GM13976 (cell line): ENCODE measurements at regions not wholly inside any gene's neighbourhood (a gene's known extent, or its start where the extent isn't known, plus 50 kb on each side); places are given as distances from the start of the nearest gene placed in this dataset.
"Not testable (repeated sequence)": the region's sequence is repeated elsewhere in the genome, so short reads cannot be mapped to it uniquely, and the experiment has no call there.

Experiments used
- DNase-seq: peaks from one replicate; pipeline ENCODE4 v3.0.0; 2012; ENCODE audit warnings: low spot score
- CTCF ChIP-seq: IDR thresholded peaks from 2 replicates; pipeline ENCODE4 v1.5.1; 2012; ENCODE audit warnings: borderline replicate concordance, mild to moderate bottlenecking; ENCODE audit not compliant: insufficient read depth; ENCODE audit errors: extremely low read depth, missing control alignments, control extremely low read depth
- in situ Hi-C: fragments of 300-500 bp; cut with MboI; formaldehyde crosslinking; loops from one replicate; pipeline ENCODE4 v1.12.0; 2022; ENCODE audit warnings: low sequenced_read_pairs, mixed read lengths, inconsistent platforms; ENCODE audit not compliant: unreplicated experiment

GRCh38 chr20:22523499-22524392 lies 60.6 kb downstream of the FOXA2 start:
- DNase-seq: no peak
- TF ChIP-seq CTCF: no peak
- in situ Hi-C loops: no loop called here

- no peak for TF ChIP-seq CTCF
- DNase-seq: no peak
- in situ Hi-C loops: no loop called here
These were observed 61.3 kb downstream of the FOXA2 start for GRCh38 chr20:22523128-22523498.

- in situ Hi-C loops: no loop called here
- DNase-seq: no peak
- TF ChIP-seq CTCF: no peak
These were observed 61.7 kb downstream of the FOXA2 start for GRCh38 chr20:22522701-22523100.

GRCh38 chr20:22521940-22522339 lies 62.4 kb downstream of the FOXA2 start:
- in situ Hi-C loops, DNase-seq: not testable (repeated sequence)

GRCh38 chr20:22520381-22520780 lies 64.0 kb downstream of the FOXA2 start:
- TF ChIP-seq CTCF: no peak
- no peak for DNase-seq
- in situ Hi-C loops: no loop called here

- in situ Hi-C loops: no loop called here
- no peak for DNase-seq
- no peak for TF ChIP-seq CTCF
These were observed 69.1 kb downstream of the FOXA2 start for GRCh38 chr20:22515264-22515663.

GRCh38 chr20:22513574-22513973 lies 70.8 kb downstream of the FOXA2 start:
- DNase-seq: no peak
- no peak for TF ChIP-seq CTCF
- in situ Hi-C loops: no loop called here
